IMR-90 (cell line): ENCODE measurements at regions not wholly inside any gene's neighbourhood (a gene's known extent, or its start where the extent isn't known, plus 50 kb on each side); places are given as distances from the start of the nearest gene placed in this dataset.

ENCODE experiments used
- ATAC-seq: fragments of 200-7000 bp; cut with Tn5 transposase; 2 replicates; pipeline ENCODE4 v1.9.1; 2020; ENCODE audit warnings: low read depth, mild to moderate bottlenecking, moderate library complexity
- BruUV-seq: library from RNA; stranded (reverse); fragments of 400-500 nt; replicated peaks from 2 replicates; lab custom pipeline; 2021; lab: Mats Ljungman, UMichigan
- CTCF ChIA-PET: fragments of 300-600 bp; formaldehyde crosslinking; extraction: SDS; loops from one replicate; lab custom pipeline; 2021; ENCODE audit warnings: antibody characterized with exemption; lab: Yijun Ruan, JAX
- POLR2A ChIA-PET: fragments of 300-600 bp; sonication (Branson Sonifier 250); formaldehyde crosslinking; loops from one replicate; lab custom pipeline; 2022; ENCODE audit warnings: antibody characterized with exemption; ENCODE audit not compliant: unreplicated experiment; lab: Charles Lee
- DNase-seq: peaks from one replicate; pipeline ENCODE4 v3.0.0; 2013
- H2AFZ ChIP-seq: replicated peaks from 2 replicates; pipeline ENCODE3; 2013; ENCODE audit warnings: low read length, mild to moderate bottlenecking; ENCODE audit not compliant: poor library complexity
- H2AK5ac ChIP-seq: 2 replicates; pipeline ENCODE4 v1.6.1; 2013; ENCODE audit warnings: low read depth, low read length, inconsistent platforms
- H2AK9ac ChIP-seq: replicated peaks from 2 replicates; pipeline ENCODE3; 2013; ENCODE audit warnings: mild to moderate bottlenecking, low read depth, low read length, moderate library complexity; ENCODE audit not compliant: poor library complexity
- H2BK120ac ChIP-seq: 2 replicates; pipeline ENCODE4 v1.6.1; 2013; ENCODE audit warnings: low read depth, low read length, inconsistent platforms
- H2BK15ac ChIP-seq: 3 replicates; pipeline ENCODE4 v1.6.1; 2013; ENCODE audit warnings: low read depth, low read length, inconsistent platforms
- H2BK20ac ChIP-seq: 2 replicates; pipeline ENCODE4 v1.6.1; 2013; ENCODE audit warnings: low read depth, mild to moderate bottlenecking, inconsistent platforms, low read length, moderate library complexity
- H2BK5ac ChIP-seq: 2 replicates; pipeline ENCODE4 v1.6.1; 2013; ENCODE audit warnings: mild to moderate bottlenecking, low read depth, low read length, inconsistent platforms; ENCODE audit not compliant: poor library complexity, severe bottlenecking
- H3K14ac ChIP-seq: replicated peaks from 2 replicates; pipeline ENCODE4 v1.6.1; 2013; ENCODE audit warnings: low read depth, low read length, inconsistent platforms
- H3K18ac ChIP-seq: 2 replicates; pipeline ENCODE4 v1.6.1; 2013; ENCODE audit warnings: low read depth, low read length, control low read depth
- H3K23ac ChIP-seq: 2 replicates; pipeline ENCODE4 v1.6.1; 2013; ENCODE audit warnings: low read depth, low read length, inconsistent platforms
- H3K27ac ChIP-seq: 2 replicates; pipeline ENCODE4 v1.5.1; 2013; ENCODE audit warnings: mild to moderate bottlenecking, control low read depth, low read length; ENCODE audit not compliant: insufficient read depth
- H3K27me3 ChIP-seq: 2 replicates; pipeline ENCODE4 v1.6.1; 2013; ENCODE audit warnings: low read length; ENCODE audit not compliant: control insufficient read depth, insufficient read depth
- H3K36me3 ChIP-seq: 2 replicates; pipeline ENCODE4 v1.6.1; 2013; ENCODE audit warnings: low read length, mixed read lengths; ENCODE audit not compliant: control insufficient read depth, insufficient read depth
- H3K4ac ChIP-seq: 2 replicates; pipeline ENCODE4 v1.6.1; 2013; ENCODE audit warnings: low read depth, low read length, inconsistent platforms
- H3K4me1 ChIP-seq: 2 replicates; pipeline ENCODE4 v1.6.1; 2013; ENCODE audit warnings: low read length, mixed read lengths; ENCODE audit not compliant: control insufficient read depth, insufficient read depth
- H3K4me2 ChIP-seq: 2 replicates; pipeline ENCODE4 v1.6.1; 2013; ENCODE audit warnings: low read depth, mild to moderate bottlenecking, control low read depth, low read length, moderate library complexity
- H3K4me3 ChIP-seq: 2 replicates; pipeline ENCODE4 v1.5.1; 2013; ENCODE audit warnings: low read depth, mild to moderate bottlenecking, control low read depth, low read length, moderate library complexity; ENCODE audit not compliant: insufficient read depth
- H3K56ac ChIP-seq: 2 replicates; pipeline ENCODE4 v1.6.1; 2013; ENCODE audit warnings: low read length, inconsistent platforms; ENCODE audit not compliant: insufficient read depth; ENCODE audit errors: extremely low read depth
- H3K79me1 ChIP-seq, 2 experiments: 2 replicates each; pipeline ENCODE4 v1.6.1; 2013; ENCODE audit warnings: low read length in 2 of 2, inconsistent platforms in 1 of 2, low read depth in 1 of 2
- H3K9ac ChIP-seq: 2 replicates; pipeline ENCODE4 v1.6.1; 2013; ENCODE audit warnings: low read depth, low read length, control low read depth
- H3K9me1 ChIP-seq: 2 replicates; pipeline ENCODE4 v1.6.1; 2013; ENCODE audit warnings: low read length, inconsistent platforms; ENCODE audit not compliant: insufficient read depth
- H3K9me3 ChIP-seq: 2 replicates; pipeline ENCODE4 v1.6.1; 2013; ENCODE audit warnings: low read length; ENCODE audit not compliant: control insufficient read depth, insufficient read depth
- H4K20me1 ChIP-seq: 2 replicates; pipeline ENCODE4 v1.6.1; 2013; ENCODE audit warnings: low read length, inconsistent platforms; ENCODE audit not compliant: insufficient read depth
- H4K5ac ChIP-seq: 2 replicates; pipeline ENCODE4 v1.6.1; 2013; ENCODE audit warnings: mild to moderate bottlenecking, low read depth, low read length, control low read depth
- H4K8ac ChIP-seq, 2 experiments: 2 replicates each; pipeline ENCODE4 v1.6.1; 2013; ENCODE audit warnings: low read depth in 2 of 2, low read length in 2 of 2, control low read depth in 1 of 2, inconsistent platforms in 1 of 2
- H4K91ac ChIP-seq: 2 replicates; pipeline ENCODE4 v1.6.1; 2013; ENCODE audit warnings: low read depth, low read length, inconsistent platforms; ENCODE audit not compliant: insufficient read depth
- BHLHE40 ChIP-seq: fragments of 150-350 bp; IDR thresholded peaks from 2 replicates; pipeline ENCODE4 v1.6.1; 2016; ENCODE audit warnings: mild to moderate bottlenecking, low read depth, low read length
- CEBPB ChIP-seq: IDR thresholded peaks from 2 replicates; pipeline ENCODE4 v1.6.1; 2012; ENCODE audit warnings: low read depth, low read length, improper control_type of control experiment
- CHD1 ChIP-seq: IDR thresholded peaks from 2 replicates; pipeline ENCODE4 v1.6.1; 2012; ENCODE audit warnings: low read depth, low read length, improper control_type of control experiment
- FOS ChIP-seq: fragments of 150-350 bp; IDR thresholded peaks from 2 replicates; pipeline ENCODE4 v1.6.1; 2016; ENCODE audit warnings: low read depth, low read length
- MAFK ChIP-seq: IDR thresholded peaks from 2 replicates; pipeline ENCODE4 v1.6.1; 2012; ENCODE audit warnings: low read depth, low read length, improper control_type of control experiment
- MAZ ChIP-seq: IDR thresholded peaks from 2 replicates; pipeline ENCODE4 v1.6.1; 2012; ENCODE audit warnings: low read depth, mild to moderate bottlenecking, low read length, improper control_type of control experiment, moderate library complexity, borderline replicate concordance
- MXI1 ChIP-seq: IDR thresholded peaks from 2 replicates; pipeline ENCODE4 v1.6.1; 2012; ENCODE audit warnings: low read depth, mild to moderate bottlenecking, low read length, moderate library complexity, borderline replicate concordance
- NFE2L2 ChIP-seq: fragments of 150-350 bp; IDR thresholded peaks from 2 replicates; pipeline ENCODE4 v1.6.1; 2016; ENCODE audit warnings: low read depth, mild to moderate bottlenecking, low read length
- POLR2A ChIP-seq: IDR thresholded peaks from 2 replicates; pipeline ENCODE4 v1.6.1; 2012; ENCODE audit warnings: mild to moderate bottlenecking, low read depth, low read length
- RAD21 ChIP-seq: IDR thresholded peaks from 2 replicates; pipeline ENCODE4 v1.6.1; 2012; ENCODE audit warnings: low read length, improper control_type of control experiment
- RCOR1 ChIP-seq: IDR thresholded peaks from 2 replicates; pipeline ENCODE4 v1.6.1; 2012; ENCODE audit warnings: mild to moderate bottlenecking, low read length, improper control_type of control experiment; ENCODE audit not compliant: insufficient replicate concordance
- RFX5 ChIP-seq: IDR thresholded peaks from 2 replicates; pipeline ENCODE4 v1.8.0; 2012; ENCODE audit warnings: low read depth, mild to moderate bottlenecking, low read length, moderate library complexity
- SMC3 ChIP-seq: fragments of 150-350 bp; IDR thresholded peaks from 2 replicates; pipeline ENCODE4 v1.6.1; 2016; ENCODE audit warnings: low read depth, mild to moderate bottlenecking, antibody characterized with exemption, low read length, moderate library complexity
- USF2 ChIP-seq: fragments of 150-350 bp; IDR thresholded peaks from 2 replicates; pipeline ENCODE4 v1.6.1; 2017; ENCODE audit warnings: mild to moderate bottlenecking, antibody characterized with exemption, low read length, low read depth
- WGBS, 2 experiments: methylation state at CpG; one replicate each; pipeline versions ENCODE4 v1.1.5 to v1.1.7; 2013; ENCODE audit warnings: missing lambda C conversion rate in 2 of 2; ENCODE audit not compliant: insufficient read length in 1 of 2; ENCODE audit errors: extremely low coverage in 2 of 2; 5-methylcytosine and 5-hydroxymethylcytosine counted together
- dilution Hi-C: fragments of 300-500 bp; cut with HindIII; formaldehyde crosslinking; loops from one replicate; pipeline ENCODE4 v1.14.3; 2018; ENCODE audit warnings: low sequenced_read_pairs; ENCODE audit not compliant: unreplicated experiment
- in situ Hi-C: fragments of 300-500 bp; cut with MboI; formaldehyde crosslinking; loops from 3 replicates; pipeline ENCODE4 v1.14.3; 2019; ENCODE audit warnings: low sequenced_read_pairs, inconsistent platforms, mixed read lengths
- intact Hi-C: fragments of 100-400 bp; cut with micrococcal nuclease; formaldehyde crosslinking; loops from 2 replicates; pipeline ENCODE4 v1.10.0; 2022
- TF ChIP-seq, protein P1 (sequence below): fragments of 150-350 bp; IDR thresholded peaks from 2 replicates; pipeline ENCODE4 v1.6.1; 2016; ENCODE audit warnings: low read depth, mild to moderate bottlenecking, low read length, moderate library complexity, borderline replicate concordance
- TF ChIP-seq, protein P2 (sequence below): conservative IDR thresholded peaks from 2 replicates; pipeline ENCODE4 v1.5.1; 2012; ENCODE audit warnings: mild to moderate bottlenecking, low read depth, low read length, improper control_type of control experiment

- no peak overlapping the region for H3K56ac ChIP-seq
- no peaks in the 10 kb centered on the region for H3K9me1 ChIP-seq
- POLR2A ChIA-PET: no interaction called here
- no peak overlapping the region for H3K23ac ChIP-seq
- no peak overlapping the region for H4K8ac ChIP-seq
- no peak overlapping the region for H3K4ac ChIP-seq
- no peak overlapping the region for H3K9ac ChIP-seq
- TF ChIP-seq RCOR1 (no peak), RFX5 (no peak), USF2 (no peak), MXI1 (no peak), CHD1 (no peak), POLR2A (no peak), NFE2L2 (no peak), CEBPB (no peak), MAZ (no peak), FOS (no peak), SMC3 (no peak), BHLHE40 (no peak), MAFK (no peak), RAD21 (no peak)
- TF ChIP-seq, protein P1, sequence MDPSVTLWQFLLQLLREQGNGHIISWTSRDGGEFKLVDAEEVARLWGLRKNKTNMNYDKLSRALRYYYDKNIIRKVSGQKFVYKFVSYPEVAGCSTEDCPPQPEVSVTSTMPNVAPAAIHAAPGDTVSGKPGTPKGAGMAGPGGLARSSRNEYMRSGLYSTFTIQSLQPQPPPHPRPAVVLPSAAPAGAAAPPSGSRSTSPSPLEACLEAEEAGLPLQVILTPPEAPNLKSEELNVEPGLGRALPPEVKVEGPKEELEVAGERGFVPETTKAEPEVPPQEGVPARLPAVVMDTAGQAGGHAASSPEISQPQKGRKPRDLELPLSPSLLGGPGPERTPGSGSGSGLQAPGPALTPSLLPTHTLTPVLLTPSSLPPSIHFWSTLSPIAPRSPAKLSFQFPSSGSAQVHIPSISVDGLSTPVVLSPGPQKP: no peak
- TF ChIP-seq, protein P2, sequence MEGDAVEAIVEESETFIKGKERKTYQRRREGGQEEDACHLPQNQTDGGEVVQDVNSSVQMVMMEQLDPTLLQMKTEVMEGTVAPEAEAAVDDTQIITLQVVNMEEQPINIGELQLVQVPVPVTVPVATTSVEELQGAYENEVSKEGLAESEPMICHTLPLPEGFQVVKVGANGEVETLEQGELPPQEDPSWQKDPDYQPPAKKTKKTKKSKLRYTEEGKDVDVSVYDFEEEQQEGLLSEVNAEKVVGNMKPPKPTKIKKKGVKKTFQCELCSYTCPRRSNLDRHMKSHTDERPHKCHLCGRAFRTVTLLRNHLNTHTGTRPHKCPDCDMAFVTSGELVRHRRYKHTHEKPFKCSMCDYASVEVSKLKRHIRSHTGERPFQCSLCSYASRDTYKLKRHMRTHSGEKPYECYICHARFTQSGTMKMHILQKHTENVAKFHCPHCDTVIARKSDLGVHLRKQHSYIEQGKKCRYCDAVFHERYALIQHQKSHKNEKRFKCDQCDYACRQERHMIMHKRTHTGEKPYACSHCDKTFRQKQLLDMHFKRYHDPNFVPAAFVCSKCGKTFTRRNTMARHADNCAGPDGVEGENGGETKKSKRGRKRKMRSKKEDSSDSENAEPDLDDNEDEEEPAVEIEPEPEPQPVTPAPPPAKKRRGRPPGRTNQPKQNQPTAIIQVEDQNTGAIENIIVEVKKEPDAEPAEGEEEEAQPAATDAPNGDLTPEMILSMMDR: no peak
- H2AK5ac ChIP-seq: no peak overlapping the region
- no peak overlapping the region for H2BK15ac ChIP-seq
- no peak overlapping the region for H2BK20ac ChIP-seq
- dilution Hi-C loops: no loop called here
- CTCF ChIA-PET: no interaction called here
- H3K27ac ChIP-seq: no peak overlapping the region
- H2AFZ ChIP-seq: no peak overlapping the region
- H2BK5ac ChIP-seq: no peak overlapping the region
- in situ Hi-C loops: no loop called here
- H3K4me3 ChIP-seq: no peak overlapping the region
- no peak overlapping the region for H3K14ac ChIP-seq
- DNase-seq (no peak), ATAC-seq (no peak)
- no peak overlapping the region for H3K18ac ChIP-seq
- H2BK120ac ChIP-seq: no peak overlapping the region
- H2AK9ac ChIP-seq: no peak overlapping the region
- intact Hi-C loops: no loop called here
- H3K27me3 ChIP-seq: no peaks in the 10 kb centered on the region
- WGBS, 2 experiments: no CpG with 5 or more reads among the region's 2 CpGs
- peaks cover 4% of the 10 kb centered on the region; the same call in 1 of the 2 replicates for H3K9me3 ChIP-seq
- no TSS peak for BruUV-seq
- H3K79me1 ChIP-seq: no peaks in the 10 kb centered on the region
- no peak overlapping the region for H3K4me2 ChIP-seq
- no peaks in the 10 kb centered on the region for H4K20me1 ChIP-seq
- H3K36me3 ChIP-seq: no peaks in the 10 kb centered on the region
- no peaks in the 10 kb centered on the region for H3K4me1 ChIP-seq
- no peak overlapping the region for H4K91ac ChIP-seq
- H4K5ac ChIP-seq: no peak overlapping the region
These were observed 441.4 kb downstream of the DIPK2A start for GRCh38 chr3:144413068-144413467.
